ENCODE measurements at regions not wholly inside any gene's neighbourhood (a gene's known extent, or its start where the extent isn't known, plus 50 kb on each side); places are given as distances from the start of the nearest gene placed in this dataset.

GRCh38 chr16:5895976-5896375 lies 798.4 kb upstream of the EEF2KMT start:
- H3K4me3 ChIP-seq: no peak overlapping the region
- no peaks in the 10 kb centered on the region for H3K9me3 ChIP-seq
- no peaks in the 10 kb centered on the region for H3K4me1 ChIP-seq
- no peak overlapping the region for H3K27ac ChIP-seq
- H3K36me3 ChIP-seq: no peaks in the 10 kb centered on the region
- H3K27me3 ChIP-seq: no peaks in the 10 kb centered on the region
- no peak for TF ChIP-seq CTCF (IDR thresholded peaks at IDR 0.05)
- DNase-seq (ENCODE audit: low spot score): no peak

GRCh38 chr16:5895137-5895536 lies 797.5 kb upstream of the EEF2KMT start:
- no peak overlapping the region for H3K27ac ChIP-seq
- no peaks in the 10 kb centered on the region for H3K9me3 ChIP-seq
- DNase-seq (ENCODE audit: low spot score): no peak
- H3K27me3 ChIP-seq: no peaks in the 10 kb centered on the region
- H3K36me3 ChIP-seq: no peaks in the 10 kb centered on the region
- no peak for TF ChIP-seq CTCF (IDR thresholded peaks at IDR 0.05)
- H3K4me3 ChIP-seq: no peak overlapping the region
- H3K4me1 ChIP-seq: no peaks in the 10 kb centered on the region

GRCh38 chr16:5891296-5891695 lies 793.7 kb upstream of the EEF2KMT start:
- H3K9me3 ChIP-seq: no peaks in the 10 kb centered on the region
- DNase-seq (ENCODE audit: low spot score): no peak
- H3K4me1 ChIP-seq: no peaks in the 10 kb centered on the region
- no peaks in the 10 kb centered on the region for H3K27me3 ChIP-seq
- H3K4me3 ChIP-seq: no peak overlapping the region
- H3K27ac ChIP-seq: no peak overlapping the region
- no peaks in the 10 kb centered on the region for H3K36me3 ChIP-seq
- no peak for TF ChIP-seq CTCF (IDR thresholded peaks at IDR 0.05)

- Histone ChIP-seq H3K4me3 (no peak overlapping the region), H3K27me3 (no peaks in the 10 kb centered on the region), H3K27ac (no peak overlapping the region), H3K4me1 (no peaks in the 10 kb centered on the region), H3K36me3 (no peaks in the 10 kb centered on the region), H3K9me3 (no peaks in the 10 kb centered on the region)
- no peak for TF ChIP-seq CTCF (IDR thresholded peaks at IDR 0.05)
- no peak for DNase-seq (ENCODE audit: low spot score)
Measured at GRCh38 chr16:5885521-5885920, 787.9 kb upstream of the EEF2KMT start.

- no peak for TF ChIP-seq CTCF (IDR thresholded peaks at IDR 0.05)
- Histone ChIP-seq H3K27me3 (no peaks in the 10 kb centered on the region), H3K4me3 (no peak overlapping the region), H3K9me3 (no peaks in the 10 kb centered on the region), H3K36me3 (no peaks in the 10 kb centered on the region), H3K27ac (no peak overlapping the region), H3K4me1 (no peaks in the 10 kb centered on the region)
- no peak for DNase-seq (ENCODE audit: low spot score)
Measured at GRCh38 chr16:5884996-5885395, 787.4 kb upstream of the EEF2KMT start.

GRCh38 chr16:5884339-5884738 lies 786.7 kb upstream of the EEF2KMT start:
- no peaks in the 10 kb centered on the region for H3K27me3 ChIP-seq
- H3K27ac ChIP-seq: no peak overlapping the region
- no peak overlapping the region for H3K4me3 ChIP-seq
- no peaks in the 10 kb centered on the region for H3K9me3 ChIP-seq
- H3K36me3 ChIP-seq: no peaks in the 10 kb centered on the region
- H3K4me1 ChIP-seq: no peaks in the 10 kb centered on the region
- no peak for TF ChIP-seq CTCF (IDR thresholded peaks at IDR 0.05)
- no peak for DNase-seq (ENCODE audit: low spot score)

All from right atrium auricular region (tissue), 2 donors.